ENCODE measurements at regions not wholly inside any gene's neighbourhood (a gene's known extent, or its start where the extent isn't known, plus 50 kb on each side); places are given as distances from the start of the nearest gene placed in this dataset.

GRCh38 chr1:222266223-222267196 is 281.4 kb downstream of the HHIPL2 start:
- Histone ChIP-seq H3K9ac (ENCODE audit: insufficient read depth in 1 of 2, low read length in 2 of 2) (no peak overlapping the region), H3K9me3 (ENCODE audit: control insufficient read depth in 4 of 4, insufficient read depth in 3 of 4, low read length in 3 of 4) (no peaks in the 10 kb centered on the region), H3K27ac (ENCODE audit: low read depth in 1 of 2, low read length in 1 of 2) (no peak overlapping the region), H3K27me3 (ENCODE audit: control insufficient read depth in 3 of 3, insufficient read depth in 3 of 3, low read length in 2 of 3) (no peaks in the 10 kb centered on the region), H3K4me1 (ENCODE audit: control insufficient read depth in 5 of 5, insufficient read depth in 5 of 5, low read length in 5 of 5) (peaks cover 0 to 6% (median 0%) of the 10 kb centered on the region in 5 donors), H3K4me3 (no peak overlapping the region), H3K36me3 (ENCODE audit: control insufficient read depth in 4 of 4, insufficient read depth in 4 of 4, low read length in 4 of 4) (no peaks in the 10 kb centered on the region)
- 49 to 58% methylated on average over 14 of the region's 14 CpGs for WGBS, 2 donors
- ATAC-seq (ENCODE audit: insufficient read depth, low FRiP score) (no peak), DNase-seq (no peak)
- TF ChIP-seq, protein P1, sequence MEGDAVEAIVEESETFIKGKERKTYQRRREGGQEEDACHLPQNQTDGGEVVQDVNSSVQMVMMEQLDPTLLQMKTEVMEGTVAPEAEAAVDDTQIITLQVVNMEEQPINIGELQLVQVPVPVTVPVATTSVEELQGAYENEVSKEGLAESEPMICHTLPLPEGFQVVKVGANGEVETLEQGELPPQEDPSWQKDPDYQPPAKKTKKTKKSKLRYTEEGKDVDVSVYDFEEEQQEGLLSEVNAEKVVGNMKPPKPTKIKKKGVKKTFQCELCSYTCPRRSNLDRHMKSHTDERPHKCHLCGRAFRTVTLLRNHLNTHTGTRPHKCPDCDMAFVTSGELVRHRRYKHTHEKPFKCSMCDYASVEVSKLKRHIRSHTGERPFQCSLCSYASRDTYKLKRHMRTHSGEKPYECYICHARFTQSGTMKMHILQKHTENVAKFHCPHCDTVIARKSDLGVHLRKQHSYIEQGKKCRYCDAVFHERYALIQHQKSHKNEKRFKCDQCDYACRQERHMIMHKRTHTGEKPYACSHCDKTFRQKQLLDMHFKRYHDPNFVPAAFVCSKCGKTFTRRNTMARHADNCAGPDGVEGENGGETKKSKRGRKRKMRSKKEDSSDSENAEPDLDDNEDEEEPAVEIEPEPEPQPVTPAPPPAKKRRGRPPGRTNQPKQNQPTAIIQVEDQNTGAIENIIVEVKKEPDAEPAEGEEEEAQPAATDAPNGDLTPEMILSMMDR (IDR thresholded peaks at IDR 0.05; ENCODE audit: control extremely low read depth, extremely low read depth), result no peak

GRCh38 chr1:222263791-222264190 is 284.1 kb downstream of the HHIPL2 start:
- Histone ChIP-seq H3K27ac (ENCODE audit: low read depth in 1 of 2, low read length in 1 of 2) (no peak overlapping the region), H3K9me3 (ENCODE audit: control insufficient read depth in 4 of 4, insufficient read depth in 3 of 4, low read length in 3 of 4) (no peaks in the 10 kb centered on the region), H3K9ac (ENCODE audit: insufficient read depth in 1 of 2, low read length in 2 of 2) (no peak overlapping the region), H3K4me3 (no peak overlapping the region), H3K36me3 (ENCODE audit: control insufficient read depth in 4 of 4, insufficient read depth in 4 of 4, low read length in 4 of 4) (no peaks in the 10 kb centered on the region), H3K4me1 (ENCODE audit: control insufficient read depth in 5 of 5, insufficient read depth in 5 of 5, low read length in 5 of 5) (peaks cover 0 to 6% (median 0%) of the 10 kb centered on the region in 5 donors), H3K27me3 (ENCODE audit: control insufficient read depth in 3 of 3, insufficient read depth in 3 of 3, low read length in 2 of 3) (no peaks in the 10 kb centered on the region)
- 57 to 77% methylated on average over 2 of the region's 2 CpGs for WGBS, 2 donors
- ATAC-seq (ENCODE audit: insufficient read depth, low FRiP score), result no peak
- TF ChIP-seq, protein P1 (IDR thresholded peaks at IDR 0.05; ENCODE audit: control extremely low read depth, extremely low read depth), result no peak
- peak in 1 of 3 donors; percentile 14 for DNase-seq

DNA sequence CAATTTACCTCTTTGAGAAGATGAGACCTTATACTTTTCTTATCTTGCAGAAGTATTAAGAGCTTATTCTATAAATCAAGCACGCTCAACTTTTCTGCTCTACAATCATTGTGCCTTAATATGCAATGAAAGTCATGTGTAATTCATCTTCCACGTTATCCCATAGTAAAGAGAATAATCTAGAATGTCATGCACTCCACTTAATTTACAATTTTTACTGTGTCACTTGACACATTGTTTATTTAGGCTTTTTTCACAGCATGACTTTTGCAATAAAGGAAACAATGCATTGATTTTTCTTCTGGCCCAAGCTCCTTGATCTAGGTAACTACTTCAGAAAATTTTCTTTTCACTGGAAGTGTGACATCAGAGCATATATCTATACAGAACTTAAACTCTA is 290.9 kb downstream of the HHIPL2 start:
- H3K27me3 ChIP-seq (ENCODE audit: control insufficient read depth in 3 of 3, insufficient read depth in 3 of 3, low read length in 2 of 3), result no peaks in the 10 kb centered on the region
- no peaks in the 10 kb centered on the region for H3K4me1 ChIP-seq (ENCODE audit: control insufficient read depth in 5 of 5, insufficient read depth in 5 of 5, low read length in 5 of 5)
- H3K27ac ChIP-seq (ENCODE audit: low read depth in 1 of 2, low read length in 1 of 2), result no peak overlapping the region
- WGBS, 2 donors, result 51 to 81% methylated on average over 2 of the region's 2 CpGs
- H3K4me3 ChIP-seq, result no peak overlapping the region
- no peak for ATAC-seq (ENCODE audit: insufficient read depth, low FRiP score)
- no peaks in the 10 kb centered on the region for H3K36me3 ChIP-seq (ENCODE audit: control insufficient read depth in 4 of 4, insufficient read depth in 4 of 4, low read length in 4 of 4)
- DNase-seq, result no peak
- TF ChIP-seq, protein P1 (IDR thresholded peaks at IDR 0.05; ENCODE audit: control extremely low read depth, extremely low read depth), result no peak
- peaks cover 0 to 4% (median 1%) of the 10 kb centered on the region in 4 donors for H3K9me3 ChIP-seq (ENCODE audit: control insufficient read depth in 4 of 4, insufficient read depth in 3 of 4, low read length in 3 of 4)
- H3K9ac ChIP-seq (ENCODE audit: insufficient read depth in 1 of 2, low read length in 2 of 2), result no peak overlapping the region

Measured in lung (tissue), 11 donors.